ENCODE measurements at regions not wholly inside any gene's neighbourhood (a gene's known extent, or its start where the extent isn't known, plus 50 kb on each side); places are given as distances from the start of the nearest gene placed in this dataset.

- Histone ChIP-seq H3K36me3 (ENCODE audit: insufficient read depth) (no peaks in the 10 kb centered on the region), H3K4me1 (ENCODE audit: insufficient read depth) (no peaks in the 10 kb centered on the region), H3F3A (replicated peaks; ENCODE audit: low read depth) (no peaks in the 10 kb centered on the region), H3K27me3 (ENCODE audit: insufficient read depth) (no peaks in the 10 kb centered on the region), H3K4me2 (no peak overlapping the region), H2AFZ (no peak overlapping the region), H4K20me1 (replicated peaks; ENCODE audit: insufficient read depth) (no peaks in the 10 kb centered on the region), H3K27ac (ENCODE audit: low read depth) (no peak overlapping the region), H3K9me2 (ENCODE audit: insufficient read depth) (peaks cover 10% of the 10 kb centered on the region), H3K4me3 (no peak overlapping the region), H3K79me2 (replicated peaks; ENCODE audit: insufficient read depth) (no peaks in the 10 kb centered on the region)
- no peak for ATAC-seq
- Mint-ChIP-seq H3K27ac (no peak overlapping the region), H3K9me3 (peaks cover 5% of the 10 kb centered on the region; the same call in 1 of the 3 replicates), H3K27me3 (ENCODE audit: insufficient read depth, low read depth, poor library complexity) (no peaks in the 10 kb centered on the region), H3K4me1 (no peaks in the 10 kb centered on the region), H3K36me3 (ENCODE audit: low read depth) (no peaks in the 10 kb centered on the region; the same call in 2 of the 3 replicates), H3K4me3 (no peak overlapping the region)
- TF ChIP-seq EZH2 (IDR thresholded peaks at IDR 0.05; ENCODE audit: low read depth, unreplicated experiment) (no peak), CREB1 (CRISPR knock-in tag; IDR thresholded peaks at IDR 0.05; ENCODE audit: low read depth) (no peak), ZNF114 (CRISPR knock-in tag; IDR thresholded peaks at IDR 0.05) (no peak), REST (IDR thresholded peaks at IDR 0.05; ENCODE audit: unreplicated experiment) (no peak), STAT1 (IDR thresholded peaks at IDR 0.05; ENCODE audit: unreplicated experiment) (no peak), ZNF462 (CRISPR knock-in tag; IDR thresholded peaks at IDR 0.05) (no peak), EZH2phosphoT487 (IDR thresholded peaks at IDR 0.05; ENCODE audit: unreplicated experiment) (no peak), POLR2AphosphoS5 (IDR thresholded peaks at IDR 0.05; ENCODE audit: low read depth) (no peak), CTCF (conservative IDR thresholded peaks at IDR 0.05; ENCODE audit: low read depth in 2 of 2) (no peak), JUNB (IDR thresholded peaks at IDR 0.05; ENCODE audit: unreplicated experiment) (no peak), ETS1 (IDR thresholded peaks at IDR 0.05) (no peak), NANOG (IDR thresholded peaks at IDR 0.05; ENCODE audit: borderline replicate concordance) (no peak), ZNF331 (CRISPR knock-in tag; IDR thresholded peaks at IDR 0.05; ENCODE audit: low read depth) (no peak)
- DNase-seq (ENCODE audit: low spot score), result no peak
Measured at GRCh38 chr17:52930145-52930544, 771.6 kb upstream of the CA10 start.

All from GM23338 (cell line).